NCI-H526 treated with DMSO at 0.1 percent for 48 hours (cell line): ENCODE measurements at regions not wholly inside any gene's neighbourhood (a gene's known extent, or its start where the extent isn't known, plus 50 kb on each side); places are given as distances from the start of the nearest gene placed in this dataset.

ENCODE experiments used
- DNase-seq: peaks from one replicate; lab custom pipeline; 2025; lab: John Stamatoyannopoulos, UW

- DNase-seq: no peak
Measured at GRCh38 chr11:69918231-69918937, 99.2 kb upstream of the FGF3 start.

GRCh38 chr11:69918938-69919650 is 99.9 kb upstream of the FGF3 start:
- no peak for DNase-seq

GRCh38 chr11:69919659-69920344 is 100.6 kb upstream of the FGF3 start:
- no peak for DNase-seq

- no peak for DNase-seq
Measured at GRCh38 chr11:69920345-69921127, 101.3 kb upstream of the FGF3 start.

GRCh38 chr11:69921128-69922014 is 102.2 kb upstream of the FGF3 start:
- DNase-seq: no peak

- DNase-seq: no peak
Measured at GRCh38 chr11:69922015-69922595, 102.9 kb upstream of the FGF3 start.

GRCh38 chr11:69922596-69923111 is 103.4 kb upstream of the FGF3 start:
- DNase-seq: no peak

- no peak for DNase-seq
Measured at GRCh38 chr11:69923196-69923595, 104.0 kb upstream of the FGF3 start.

- no peak for DNase-seq
Measured at GRCh38 chr11:69923641-69924307, 104.6 kb upstream of the FGF3 start.

- no peak for DNase-seq
Measured at GRCh38 chr11:69924308-69925161, 105.3 kb upstream of the FGF3 start.

- no peak for DNase-seq
Measured at GRCh38 chr11:69925366-69926196, 106.4 kb upstream of the FGF3 start.

GRCh38 chr11:69926376-69927050 is 107.3 kb upstream of the FGF3 start:
- DNase-seq: no peak

- no peak for DNase-seq
Measured at GRCh38 chr11:69928121-69928520, 108.9 kb upstream of the FGF3 start.

- no peak for DNase-seq
Measured at GRCh38 chr11:69928975-69929374, 109.8 kb upstream of the FGF3 start.

GRCh38 chr11:69930081-69931059 is 111.2 kb upstream of the FGF3 start:
- DNase-seq: no peak
